Stimulated activated CD8-positive, alpha-beta memory T cell treated with anti-CD3 and anti-CD28 coated beads, Interleukin-12 subunit alpha, Interleukin-12 subunit beta, amount 100 ng/mL, for 24 hours (primary cell): ENCODE measurements at regions not wholly inside any gene's neighbourhood (a gene's known extent, or its start where the extent isn't known, plus 50 kb on each side); places are given as distances from the start of the nearest gene placed in this dataset.
"Not testable (repeated sequence)": the region's sequence is repeated elsewhere in the genome, so short reads cannot be mapped to it uniquely, and the experiment has no call there.

Experiments
- DNase-seq: peaks from one replicate; pipeline ENCODE4 v3.0.0-alpha.2; 2020; ENCODE audit errors: extremely low read depth

- DNase-seq, result no peak
Observed at GRCh38 chr2:128660836-128661235, 342.2 kb upstream of the HS6ST1 start.

DNA sequence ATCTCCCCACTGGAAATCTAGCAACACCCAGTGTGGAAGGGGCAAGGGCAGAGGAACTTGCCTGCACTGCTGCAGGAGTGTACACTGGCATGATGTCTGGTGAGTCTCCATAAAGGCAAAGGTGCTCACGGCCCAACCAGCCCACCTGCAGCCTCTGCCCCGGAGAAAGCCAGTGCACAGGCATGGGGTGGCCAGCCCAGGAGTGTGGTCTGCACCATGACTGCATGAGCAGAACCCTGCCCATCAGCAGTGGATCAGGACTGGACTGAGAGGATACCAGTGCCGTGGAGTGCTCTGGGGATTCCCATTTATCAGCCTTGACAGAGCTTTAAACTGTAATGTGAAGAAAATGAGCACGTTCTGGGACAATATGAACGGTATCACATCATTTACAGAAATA, 342.6 kb upstream of the HS6ST1 start:
- DNase-seq, result no peak

- DNase-seq, result no peak
Observed at GRCh38 chr2:128662051-128662471, 343.4 kb upstream of the HS6ST1 start.

- no peak for DNase-seq
Observed at GRCh38 chr2:128663371-128664050, 344.8 kb upstream of the HS6ST1 start.

GRCh38 chr2:128664499-128664971, 345.9 kb upstream of the HS6ST1 start:
- DNase-seq, result no peak

GRCh38 chr2:128665113-128665512, 346.4 kb upstream of the HS6ST1 start:
- no peak for DNase-seq

DNA sequence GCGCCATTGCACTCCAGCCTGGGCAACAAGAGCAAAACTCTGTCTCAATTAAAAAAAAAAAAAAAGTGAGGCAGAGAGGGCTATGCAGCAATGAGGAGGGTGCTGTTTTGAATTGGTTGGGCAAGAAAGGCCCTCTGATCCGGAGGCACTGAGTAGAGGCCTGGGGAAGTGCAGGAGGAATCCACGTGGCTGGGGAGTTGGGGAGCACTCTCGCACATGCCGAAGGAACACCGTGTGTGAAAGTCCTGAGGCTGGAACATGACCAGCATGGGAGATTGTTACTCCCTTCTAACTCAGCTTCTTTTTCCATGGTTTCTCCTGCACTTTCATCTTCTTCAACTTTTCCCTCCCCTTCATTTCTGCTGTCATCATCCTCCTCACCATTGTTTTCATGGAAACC, 347.9 kb upstream of the HS6ST1 start:
- DNase-seq, result no peak

- DNase-seq, result no peak
Observed at GRCh38 chr2:128667391-128667790, 348.7 kb upstream of the HS6ST1 start.

DNA sequence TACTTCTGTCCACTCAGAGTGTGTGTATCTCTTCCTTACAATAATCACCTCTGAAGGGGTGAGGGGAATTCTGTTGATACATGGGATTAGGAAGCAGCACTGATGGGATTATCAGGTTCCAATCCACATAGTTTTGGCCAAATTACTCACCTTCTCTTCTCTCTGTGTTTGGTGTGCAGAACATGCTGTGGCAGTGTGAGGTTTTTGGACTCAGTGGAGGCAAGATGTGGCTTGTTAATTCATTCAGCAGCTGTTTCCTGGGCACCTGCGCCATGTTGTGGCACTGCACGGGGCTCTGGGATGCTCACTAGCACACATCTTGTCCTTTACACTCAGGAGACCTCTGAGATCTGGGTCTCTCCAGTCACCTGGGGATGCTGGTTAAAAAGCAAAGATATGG, 350.3 kb upstream of the HS6ST1 start:
- no peak for DNase-seq

GRCh38 chr2:128670066-128670465, 351.4 kb upstream of the HS6ST1 start:
- DNase-seq, result no peak

DNA sequence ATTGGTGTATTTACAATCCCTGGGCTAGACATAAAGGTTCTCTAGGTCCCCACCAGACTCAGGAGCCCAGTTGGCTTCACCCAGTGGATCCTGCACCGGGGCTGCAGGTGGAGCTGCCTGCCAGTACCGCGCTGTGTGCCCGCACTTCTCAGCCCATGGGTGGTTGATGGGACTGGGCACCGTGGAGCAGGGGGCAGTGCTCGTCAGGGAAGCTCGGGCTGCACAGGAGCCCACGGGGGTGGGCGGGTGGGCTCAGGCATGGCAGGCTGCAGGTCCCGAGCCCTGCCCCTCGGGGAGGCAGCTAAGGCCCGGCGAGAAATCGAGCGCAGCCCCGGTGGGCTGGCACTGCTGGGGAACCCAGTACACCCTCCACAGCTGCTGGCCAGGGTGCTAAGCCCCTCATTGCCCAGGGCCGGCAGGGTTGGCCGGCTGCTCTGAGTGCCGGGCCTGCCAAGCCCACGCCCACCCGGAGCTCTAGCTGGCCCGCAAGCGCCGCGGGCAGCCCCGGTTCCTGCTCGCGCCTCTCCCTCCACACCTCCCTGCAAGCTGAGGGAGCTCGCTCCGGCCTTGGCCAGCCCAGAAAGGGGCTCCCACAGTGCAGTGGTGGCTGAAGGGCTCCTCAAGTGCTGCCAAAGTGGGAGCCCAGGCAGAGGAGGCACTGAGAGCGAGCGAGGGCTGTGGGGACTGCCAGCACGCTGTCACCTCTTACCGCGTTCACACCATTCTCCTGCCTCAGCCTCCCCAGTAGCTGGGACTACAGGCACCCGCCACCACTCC, 353.5 kb upstream of the HS6ST1 start:
- DNase-seq, result not testable (repeated sequence)

- DNase-seq, result not testable (repeated sequence)
Observed at GRCh38 chr2:128679680-128680079, 361.0 kb upstream of the HS6ST1 start.

- no peak for DNase-seq
Observed at GRCh38 chr2:128681507-128681906, 362.8 kb upstream of the HS6ST1 start.

- DNase-seq, result no peak
Observed at GRCh38 chr2:128682266-128682665, 363.6 kb upstream of the HS6ST1 start.

- DNase-seq, result no peak
Observed at GRCh38 chr2:128682729-128683284, 364.1 kb upstream of the HS6ST1 start.

GRCh38 chr2:128684523-128684922, 365.9 kb upstream of the HS6ST1 start:
- no peak for DNase-seq

DNA sequence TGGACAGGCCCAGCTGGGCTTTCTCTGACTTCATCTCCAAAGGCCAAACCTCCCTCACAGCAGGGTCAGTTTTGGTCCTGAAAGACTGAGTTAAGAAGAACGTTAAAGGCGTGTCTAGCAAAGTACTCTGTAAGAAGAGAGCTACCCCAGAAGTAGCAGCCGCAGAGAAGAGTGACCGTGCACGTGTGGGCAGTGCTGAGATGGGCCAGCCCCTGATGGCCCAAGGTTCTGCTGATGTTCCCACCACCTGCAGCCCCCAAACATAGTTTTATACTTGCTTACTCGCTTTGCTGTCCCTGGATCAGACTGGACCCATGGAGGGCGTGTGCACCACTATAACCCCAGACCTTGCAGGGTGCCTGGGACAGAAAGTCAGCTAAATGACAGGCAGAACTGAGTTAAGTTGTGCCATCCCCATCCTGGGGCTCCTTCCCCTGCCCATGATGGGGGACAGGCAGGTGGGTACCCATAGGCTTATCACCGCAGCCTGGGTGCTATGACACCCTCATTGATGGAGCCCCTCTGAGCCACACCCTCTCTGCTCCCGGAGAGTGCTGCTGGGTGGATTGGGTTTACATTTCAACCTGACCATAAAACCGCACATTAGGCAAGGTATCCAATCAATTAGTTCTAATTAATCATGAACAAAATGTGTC, 367.3 kb upstream of the HS6ST1 start:
- DNase-seq, result no peak

DNA sequence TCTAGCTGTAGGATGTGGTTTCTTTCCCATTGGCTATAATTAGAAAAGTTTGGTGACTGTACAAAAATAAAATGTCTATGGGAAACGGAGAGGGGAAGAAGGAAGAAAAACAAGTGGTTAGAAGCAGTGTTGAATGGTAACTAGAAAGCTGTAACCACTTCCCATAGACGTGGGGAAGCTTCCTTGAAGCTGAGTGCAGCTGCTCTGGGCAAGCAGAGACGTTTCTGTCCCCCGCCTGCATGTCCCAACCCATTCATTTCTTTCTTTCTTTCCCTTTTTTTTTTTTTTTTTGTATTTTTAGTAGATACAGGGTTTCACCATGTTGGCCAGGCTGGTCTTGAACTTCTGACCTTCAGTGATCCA, 367.8 kb upstream of the HS6ST1 start:
- no peak for DNase-seq

GRCh38 chr2:128686881-128687555, 368.4 kb upstream of the HS6ST1 start:
- no peak for DNase-seq

GRCh38 chr2:128687565-128687964, 368.9 kb upstream of the HS6ST1 start:
- no peak for DNase-seq

DNA sequence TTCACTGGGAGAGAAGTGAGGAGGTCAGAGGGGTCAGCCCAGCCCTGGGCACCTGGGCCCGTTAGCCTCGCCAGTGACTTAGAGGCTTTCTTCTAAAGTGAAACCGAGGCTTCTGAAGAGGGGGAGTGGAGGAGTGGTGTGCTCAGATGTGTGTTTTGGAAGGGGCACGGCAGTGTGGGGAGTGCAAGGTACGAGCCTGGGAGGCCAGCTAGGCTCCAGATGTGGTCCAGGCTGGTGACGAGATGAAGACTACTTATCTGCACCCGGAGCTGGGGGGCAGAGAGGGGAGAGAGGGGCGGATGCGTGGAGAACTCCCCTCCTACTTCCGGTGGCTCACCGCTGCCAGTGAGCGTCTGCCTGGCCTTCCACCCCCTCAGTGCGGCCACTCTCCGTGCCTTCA, 371.3 kb upstream of the HS6ST1 start:
- no peak for DNase-seq

DNA sequence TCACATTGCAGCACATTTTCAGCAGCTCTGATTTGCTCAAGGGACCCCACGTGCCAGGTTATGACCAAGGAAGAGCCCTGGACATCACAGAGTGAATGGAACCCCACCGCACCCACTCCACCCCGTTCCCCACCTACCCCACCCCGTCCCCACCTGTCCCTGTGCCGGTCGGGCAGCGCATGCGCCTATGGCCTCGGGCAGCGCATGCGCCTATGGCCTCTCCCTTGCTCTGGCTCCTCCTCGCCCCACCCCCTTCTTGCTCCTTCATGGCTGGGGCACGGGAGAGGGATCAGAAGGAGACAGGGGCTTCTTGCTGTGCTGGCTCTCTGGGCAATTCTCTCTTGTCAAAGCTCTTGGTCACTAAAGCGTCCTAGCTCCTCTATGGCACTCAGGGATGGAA, 371.8 kb upstream of the HS6ST1 start:
- no peak for DNase-seq
